GM12864 (cell line): ENCODE measurements at regions not wholly inside any gene's neighbourhood (a gene's known extent, or its start where the extent isn't known, plus 50 kb on each side); places are given as distances from the start of the nearest gene placed in this dataset.

Source experiments
- DNase-seq: peaks from one replicate; pipeline ENCODE4 v3.0.0-alpha.2; 2011; ENCODE audit warnings: low read depth
- H3K4me3 ChIP-seq: 2 replicates; pipeline ENCODE4 v1.5.1; 2011; ENCODE audit warnings: mild to moderate bottlenecking, low read depth, low read length, control low read depth
- CTCF ChIP-seq: IDR thresholded peaks from 2 replicates; pipeline ENCODE4 v1.5.1; 2011; ENCODE audit warnings: low read depth, mild to moderate bottlenecking, moderate library complexity, low read length, control low read depth, inconsistent platforms; ENCODE audit errors: missing control alignments

GRCh38 chr14:84237881-84238280 is 1292.1 kb upstream of the FLRT2 start:
- no peak for DNase-seq
- TF ChIP-seq CTCF = no peak
- H3K4me3 ChIP-seq = no peak overlapping the region

- H3K4me3 ChIP-seq = no peak overlapping the region
- TF ChIP-seq CTCF = no peak
- DNase-seq = no peak
Measured at GRCh38 chr14:84247693-84248092, 1282.3 kb upstream of the FLRT2 start.

GRCh38 chr14:84250893-84251292 is 1279.1 kb upstream of the FLRT2 start:
- TF ChIP-seq CTCF = no peak
- H3K4me3 ChIP-seq = no peak overlapping the region
- no peak for DNase-seq

- no peak for DNase-seq
- H3K4me3 ChIP-seq = no peak overlapping the region
- TF ChIP-seq CTCF = no peak
Measured at GRCh38 chr14:84251411-84252115, 1278.4 kb upstream of the FLRT2 start.

- no peak overlapping the region for H3K4me3 ChIP-seq
- TF ChIP-seq CTCF = no peak
- no peak for DNase-seq
Measured at GRCh38 chr14:84252706-84253105, 1277.2 kb upstream of the FLRT2 start.

GRCh38 chr14:84253326-84253725 is 1276.6 kb upstream of the FLRT2 start:
- no peak for TF ChIP-seq CTCF
- H3K4me3 ChIP-seq = no peak overlapping the region
- DNase-seq = no peak

GRCh38 chr14:84254290-84254689 is 1275.7 kb upstream of the FLRT2 start:
- H3K4me3 ChIP-seq = no peak overlapping the region
- TF ChIP-seq CTCF = no peak
- DNase-seq = no peak
